GM10266 (cell line): ENCODE measurements at regions not wholly inside any gene's neighbourhood (a gene's known extent, or its start where the extent isn't known, plus 50 kb on each side); places are given as distances from the start of the nearest gene placed in this dataset.

Experiments
- DNase-seq: peaks from one replicate; pipeline ENCODE4 v3.0.0; 2012; ENCODE audit errors: extremely low spot score
- CTCF ChIP-seq: IDR thresholded peaks from 2 replicates; pipeline ENCODE4 v1.5.1; 2012; ENCODE audit warnings: mild to moderate bottlenecking, low read depth; ENCODE audit not compliant: control insufficient read depth, insufficient read depth; ENCODE audit errors: missing control alignments

GRCh38 chr20:61073376-61073775, 178.7 kb upstream of the CDH4 start:
- DNase-seq = no peak
- no peak for TF ChIP-seq CTCF

- no peak for TF ChIP-seq CTCF
- no peak for DNase-seq
Measured at GRCh38 chr20:61082720-61083119, 169.3 kb upstream of the CDH4 start.

GRCh38 chr20:61083431-61083830, 168.6 kb upstream of the CDH4 start:
- DNase-seq = no peak
- TF ChIP-seq CTCF = no peak

- no peak for TF ChIP-seq CTCF
Measured at GRCh38 chr20:61086031-61086430, 166.0 kb upstream of the CDH4 start.

GRCh38 chr20:61090541-61090940, 161.5 kb upstream of the CDH4 start:
- TF ChIP-seq CTCF = no peak
- DNase-seq = no peak

More at GRCh38 chr20:61086031-61086430, 166.0 kb upstream of the CDH4 start:
- no peak for DNase-seq

- TF ChIP-seq CTCF = no peak
- no peak for DNase-seq
Measured at GRCh38 chr20:61092251-61092650, 159.8 kb upstream of the CDH4 start.

GRCh38 chr20:61094581-61094980, 157.5 kb upstream of the CDH4 start:
- TF ChIP-seq CTCF = no peak
- DNase-seq = no peak
